SW 1271 (cell line): ENCODE measurements at regions not wholly inside any gene's neighbourhood (a gene's known extent, or its start where the extent isn't known, plus 50 kb on each side); places are given as distances from the start of the nearest gene placed in this dataset.

Source experiments
- DNase-seq, 2 experiments: peaks; one replicate each; lab custom pipeline; 2025; lab: John Stamatoyannopoulos, UW

DNA sequence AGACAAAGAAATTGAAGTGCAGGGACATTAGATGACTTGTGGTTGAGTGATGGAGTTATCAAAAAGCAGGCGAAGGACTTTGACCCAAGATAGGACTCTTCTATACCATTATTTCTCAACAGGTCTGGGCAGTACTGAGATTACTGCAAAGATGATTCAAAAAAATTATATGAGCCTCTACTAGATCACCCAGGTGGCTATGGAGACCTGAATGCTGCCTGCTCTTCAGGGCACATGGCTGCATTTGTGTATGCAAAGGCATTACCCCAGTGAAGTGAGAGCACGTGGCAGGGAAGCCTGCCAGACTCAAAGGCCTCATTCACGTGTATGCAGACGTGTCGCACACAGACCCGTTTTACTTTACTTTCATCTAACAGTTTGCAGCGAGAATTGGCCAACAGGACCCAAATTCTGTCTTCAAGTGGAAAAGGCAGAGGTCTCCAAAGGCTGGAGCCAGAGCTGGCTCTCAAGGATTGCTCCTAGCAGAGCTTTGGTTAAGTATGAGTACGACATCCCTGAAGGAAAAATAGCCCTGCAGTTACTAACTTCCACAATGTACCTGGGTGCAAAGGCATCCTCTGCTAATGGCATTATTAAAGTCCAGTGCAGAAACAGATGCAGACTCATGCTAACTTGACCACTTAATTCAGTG lies 113.8 kb upstream of the ARMC2 start:
- DNase-seq, result no peak

DNA sequence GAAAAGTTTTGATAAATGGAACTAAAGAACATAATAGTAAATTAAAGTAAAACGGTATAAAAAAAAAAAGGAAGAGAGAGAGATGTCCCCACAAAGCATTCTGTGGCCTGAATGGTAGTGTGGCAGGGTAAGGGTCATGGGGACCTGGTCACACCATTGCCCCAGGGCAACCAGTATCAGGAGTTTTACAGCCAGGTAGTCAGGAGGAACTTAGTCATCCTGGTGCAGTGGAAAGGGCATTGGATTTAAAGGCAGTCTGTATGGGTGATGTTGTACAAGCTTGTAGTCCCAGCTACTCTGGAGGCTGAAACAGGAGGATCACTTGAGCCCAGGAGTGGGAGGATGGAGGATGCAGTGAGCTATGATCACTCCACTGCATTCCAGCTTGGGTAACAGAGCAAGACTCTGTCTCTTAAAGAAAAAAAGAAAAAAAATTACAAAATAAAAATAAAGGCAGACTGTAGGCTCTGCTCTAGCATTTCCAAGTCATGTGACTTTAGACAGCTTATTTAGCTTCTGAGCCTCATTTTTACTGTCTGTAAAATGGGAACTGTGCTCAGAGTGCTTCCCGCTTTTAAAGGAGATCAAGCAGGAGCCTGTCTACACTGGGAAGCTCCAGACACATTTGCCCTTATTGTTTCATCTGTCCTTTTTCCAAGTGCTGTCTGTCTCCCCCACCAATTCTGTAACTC lies 112.8 kb upstream of the ARMC2 start:
- DNase-seq, result no peak

DNA sequence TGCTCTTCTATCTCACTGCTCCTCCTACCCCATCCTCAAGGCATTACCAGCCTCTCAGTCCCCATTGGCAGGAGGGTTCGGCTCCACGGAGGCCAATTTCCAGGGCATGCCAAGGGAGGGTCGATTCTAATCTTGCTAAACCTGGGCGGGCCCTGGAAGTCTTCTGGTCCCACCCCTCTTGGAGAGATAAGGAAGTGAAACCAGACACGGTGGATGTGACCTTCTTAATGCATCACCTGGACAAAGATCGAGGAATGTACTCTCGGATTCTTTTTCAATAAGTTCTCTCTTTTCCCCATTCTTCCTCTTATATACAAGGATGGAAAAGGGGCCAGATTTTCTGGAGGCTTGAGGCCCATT lies 112.2 kb upstream of the ARMC2 start:
- DNase-seq, result no peak

DNA sequence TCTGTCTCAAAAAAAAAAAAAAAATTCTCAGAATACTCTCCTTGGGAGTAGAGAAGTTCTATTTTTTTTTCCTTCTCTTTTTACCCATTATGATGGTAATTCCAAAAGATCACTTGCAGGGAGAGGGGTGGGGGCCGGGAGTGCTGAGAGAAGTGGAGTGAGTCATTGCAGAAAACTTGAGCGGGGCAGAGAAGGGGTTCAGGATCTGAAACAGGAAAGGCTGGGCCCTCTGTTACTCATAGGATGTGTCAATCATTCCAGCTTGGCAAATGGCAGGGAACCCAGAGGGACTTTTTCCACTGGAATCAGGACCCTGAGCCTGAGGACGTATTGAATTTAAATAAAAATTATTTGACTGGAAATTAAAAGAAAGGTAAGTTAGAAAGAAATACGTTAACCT lies 111.4 kb upstream of the ARMC2 start:
- DNase-seq, result peak; percentile 28 to 62

DNA sequence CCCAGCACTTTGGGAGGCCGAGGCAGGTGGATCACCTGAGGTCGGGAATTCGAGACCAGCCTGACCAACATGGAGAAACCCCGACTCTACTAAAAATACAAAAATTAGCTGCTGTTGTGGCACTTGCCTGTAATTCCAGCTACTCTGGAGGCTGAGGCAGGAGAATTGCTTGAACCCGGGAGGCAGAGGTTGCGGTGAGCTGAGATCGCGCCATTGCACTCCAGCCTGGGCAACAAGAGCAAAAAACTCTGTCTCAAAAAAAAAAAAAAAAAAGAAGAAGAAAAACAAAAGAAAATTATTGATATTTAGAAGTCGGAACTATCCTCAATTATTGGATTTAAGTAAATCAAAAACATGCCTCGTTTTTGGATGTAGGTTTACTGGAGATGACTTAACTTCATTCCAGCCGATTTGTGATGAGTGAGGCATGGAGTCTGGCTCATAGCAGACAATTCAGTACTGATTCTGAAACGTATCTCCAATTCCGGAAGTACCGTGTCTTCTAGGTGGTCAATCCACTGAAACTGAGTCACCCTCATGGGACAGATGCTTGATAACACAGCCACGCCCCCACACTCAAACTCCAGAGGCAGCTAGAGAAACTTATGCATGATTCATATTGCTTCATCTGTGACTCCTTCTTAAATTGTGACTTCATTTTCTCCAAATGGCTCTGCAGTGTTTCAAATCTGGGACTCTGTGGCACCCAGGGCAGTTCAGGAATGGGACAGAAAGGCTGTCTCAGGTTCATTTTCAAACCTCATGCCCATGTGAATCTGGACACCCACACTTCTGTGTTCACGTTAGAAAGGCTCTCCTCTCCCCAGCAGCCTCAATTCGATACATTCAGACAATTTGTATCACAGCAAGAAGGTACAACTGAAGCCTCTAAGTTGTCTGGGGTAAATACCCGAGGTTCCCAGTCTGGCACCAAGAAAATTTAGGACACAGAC lies 110.4 kb upstream of the ARMC2 start:
- DNase-seq, result peak; percentile 25 to 60

DNA sequence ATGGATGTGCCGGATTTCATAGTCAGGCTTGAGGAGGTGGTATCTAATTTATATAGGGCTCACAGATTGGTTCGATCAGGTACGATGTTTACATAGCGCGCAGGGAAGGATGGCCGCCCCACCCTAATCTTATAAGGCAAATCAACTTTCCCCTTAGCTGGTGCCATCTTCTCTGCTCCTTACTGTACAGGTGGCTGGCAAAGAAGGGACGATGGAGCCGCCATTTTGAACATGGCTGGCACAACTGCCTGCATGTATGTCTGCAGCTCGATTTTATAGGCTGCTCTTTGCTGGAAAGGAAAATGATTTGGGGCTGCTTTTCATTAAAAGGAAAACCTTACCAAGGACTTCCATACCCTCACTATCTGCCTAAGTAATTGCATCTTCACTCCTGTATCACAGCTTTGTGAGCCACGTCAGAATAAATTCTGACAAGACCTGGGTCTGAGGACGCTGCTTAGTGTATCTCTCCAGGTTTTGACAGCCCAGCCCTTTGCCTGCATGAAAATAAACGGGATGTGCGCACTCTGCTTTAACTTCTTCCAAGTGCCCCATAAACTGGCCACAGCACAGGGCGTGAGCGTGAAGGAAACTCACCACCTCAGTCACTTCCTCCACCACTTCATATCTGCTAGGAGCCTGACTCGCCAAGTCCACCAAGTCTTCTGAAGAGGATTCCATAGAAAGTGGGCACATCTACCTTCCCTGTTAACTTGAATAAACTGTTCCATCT lies 109.4 kb upstream of the ARMC2 start:
- no peak for DNase-seq

DNA sequence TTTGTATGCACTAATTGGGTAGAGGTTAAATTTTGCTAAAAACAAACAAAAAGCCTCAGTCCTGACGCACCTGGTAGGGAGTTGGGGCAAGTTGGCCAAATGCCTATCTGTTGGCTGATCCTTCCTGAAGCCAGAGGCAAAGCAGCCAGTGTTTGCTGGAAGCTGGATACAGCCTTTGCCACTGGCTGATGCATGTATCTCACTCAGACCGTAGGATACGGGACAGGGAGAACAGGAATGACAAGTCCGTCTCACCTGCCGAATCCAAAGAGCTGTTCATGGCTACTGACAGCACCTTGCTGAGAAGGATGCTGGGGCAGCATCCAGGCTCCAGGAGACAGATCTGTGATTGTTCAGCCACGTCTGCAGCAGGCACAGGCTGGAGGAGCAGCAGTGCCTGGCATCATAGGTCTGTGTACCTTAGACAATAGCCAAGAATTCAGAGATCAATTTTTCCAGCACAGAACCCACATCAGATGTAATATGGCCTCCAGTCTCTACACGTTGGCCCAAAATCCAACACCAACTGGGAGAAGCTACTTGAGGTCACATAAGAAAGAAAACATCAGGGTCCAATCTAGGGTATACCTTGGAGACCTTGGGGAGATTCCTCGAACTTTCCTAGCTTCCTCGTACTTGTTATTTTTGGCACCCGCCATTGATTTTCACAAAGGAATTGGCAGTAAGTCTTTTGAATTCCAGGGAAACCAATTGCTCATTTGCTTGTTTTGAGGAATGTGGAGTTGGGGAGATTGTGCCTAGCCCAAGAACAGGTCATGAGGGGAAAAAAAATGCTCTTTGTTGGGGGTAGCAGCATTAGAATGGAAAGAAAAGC lies 108.5 kb upstream of the ARMC2 start:
- DNase-seq, result no peak

DNA sequence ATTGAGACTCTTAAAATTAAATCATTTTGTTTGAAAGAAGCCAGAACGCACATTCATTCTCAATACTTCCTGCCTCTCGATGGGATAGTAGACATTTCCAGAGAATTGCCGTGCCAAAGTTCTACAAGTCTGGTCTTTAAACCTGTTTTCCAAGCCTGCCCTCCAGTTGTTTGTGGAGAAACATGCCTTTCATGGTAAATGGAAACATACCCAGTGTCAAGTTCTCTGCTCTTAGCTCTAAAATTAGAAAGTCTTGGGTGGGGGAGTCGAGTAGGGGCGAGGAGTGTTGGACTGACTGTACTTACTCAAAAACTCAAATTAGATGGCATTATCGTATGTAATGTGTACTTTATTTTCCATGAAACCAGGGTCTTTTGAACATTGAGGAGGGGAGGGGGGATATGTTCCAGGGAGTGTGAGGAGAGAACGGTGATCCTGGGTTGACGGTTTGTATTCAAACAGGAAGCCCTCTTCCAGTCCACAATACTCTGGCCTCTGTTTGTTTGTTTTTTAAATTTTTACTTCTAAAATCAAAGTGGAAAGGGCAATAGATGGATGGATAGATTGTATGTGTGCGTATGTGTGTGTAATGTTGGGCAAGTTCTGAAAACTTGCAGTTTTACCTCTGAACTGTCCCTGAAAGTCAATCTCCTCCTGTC lies 106.8 kb upstream of the ARMC2 start:
- no peak for DNase-seq

DNA sequence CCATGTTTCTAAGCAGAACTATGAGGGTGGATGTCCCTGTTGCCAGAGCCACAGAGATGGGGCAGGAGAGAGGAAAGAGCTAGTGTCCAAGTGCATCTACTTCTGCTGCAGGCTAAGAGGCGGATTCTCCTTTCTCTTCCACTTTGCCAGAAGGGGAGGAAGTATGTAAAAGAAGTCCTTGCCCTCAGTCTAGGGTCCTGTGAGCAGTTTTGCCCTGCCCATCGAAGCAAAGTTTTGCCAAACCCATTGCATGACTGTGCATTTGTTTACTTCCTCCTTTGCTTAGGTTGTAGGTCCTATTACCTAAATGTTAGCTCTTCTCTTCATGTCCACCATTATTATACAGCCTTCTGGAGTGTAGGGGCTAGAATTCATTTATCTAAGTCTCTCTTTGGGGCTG lies 106.2 kb upstream of the ARMC2 start:
- no peak for DNase-seq

DNA sequence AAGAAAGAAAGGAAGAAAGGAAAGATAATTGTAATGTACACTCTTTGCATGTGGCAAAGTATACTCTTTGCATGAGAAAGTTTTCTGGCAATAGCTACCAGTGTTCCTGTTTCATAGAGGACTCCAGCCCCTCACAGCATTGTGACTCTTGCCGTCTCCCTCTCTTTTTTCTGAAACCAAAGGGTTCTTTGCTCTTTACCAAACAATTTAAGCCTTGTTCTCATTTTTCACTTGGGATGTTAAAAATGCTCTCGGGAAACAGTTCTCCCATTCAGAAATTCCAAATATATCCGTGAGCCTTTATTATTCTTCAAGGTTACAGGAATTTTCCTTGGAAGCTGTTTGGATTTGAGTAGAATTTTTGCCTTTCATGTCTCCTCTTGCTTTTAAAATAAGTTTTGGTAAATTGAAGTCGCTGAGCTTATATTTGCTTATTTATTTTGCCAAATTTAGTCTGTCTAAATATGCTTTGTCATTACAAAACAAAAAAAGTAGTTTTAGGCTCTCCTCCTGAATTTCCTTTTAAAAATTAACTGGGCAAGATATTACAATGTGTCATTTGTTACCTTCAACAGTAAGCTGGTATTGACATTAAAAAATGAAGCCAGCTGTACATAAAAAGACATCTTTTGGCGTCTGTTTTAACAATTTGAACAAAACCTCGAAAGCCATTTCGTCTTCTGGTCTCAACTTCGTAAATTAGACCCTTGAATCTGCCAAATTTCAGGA lies 103.8 kb upstream of the ARMC2 start:
- no peak for DNase-seq

DNA sequence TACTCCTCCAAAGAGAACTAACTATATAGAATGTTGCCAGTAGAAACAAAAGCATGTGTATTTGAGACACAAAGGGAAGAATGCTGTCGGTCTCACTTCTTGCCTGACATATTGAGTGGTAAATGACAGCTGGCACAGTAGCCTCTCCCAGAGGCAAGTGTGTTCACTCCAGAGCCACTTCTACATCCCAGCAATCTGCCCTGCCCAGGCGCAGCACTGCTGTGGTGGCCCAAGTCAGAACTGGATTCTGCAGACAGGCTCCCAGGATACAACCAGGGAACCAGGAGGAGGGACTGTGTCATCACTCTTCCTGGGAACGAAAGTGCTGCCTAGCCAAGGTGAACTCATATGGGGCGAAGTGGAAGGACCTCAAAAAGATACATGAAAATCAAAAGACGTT lies 103.2 kb upstream of the ARMC2 start:
- DNase-seq, result no peak

DNA sequence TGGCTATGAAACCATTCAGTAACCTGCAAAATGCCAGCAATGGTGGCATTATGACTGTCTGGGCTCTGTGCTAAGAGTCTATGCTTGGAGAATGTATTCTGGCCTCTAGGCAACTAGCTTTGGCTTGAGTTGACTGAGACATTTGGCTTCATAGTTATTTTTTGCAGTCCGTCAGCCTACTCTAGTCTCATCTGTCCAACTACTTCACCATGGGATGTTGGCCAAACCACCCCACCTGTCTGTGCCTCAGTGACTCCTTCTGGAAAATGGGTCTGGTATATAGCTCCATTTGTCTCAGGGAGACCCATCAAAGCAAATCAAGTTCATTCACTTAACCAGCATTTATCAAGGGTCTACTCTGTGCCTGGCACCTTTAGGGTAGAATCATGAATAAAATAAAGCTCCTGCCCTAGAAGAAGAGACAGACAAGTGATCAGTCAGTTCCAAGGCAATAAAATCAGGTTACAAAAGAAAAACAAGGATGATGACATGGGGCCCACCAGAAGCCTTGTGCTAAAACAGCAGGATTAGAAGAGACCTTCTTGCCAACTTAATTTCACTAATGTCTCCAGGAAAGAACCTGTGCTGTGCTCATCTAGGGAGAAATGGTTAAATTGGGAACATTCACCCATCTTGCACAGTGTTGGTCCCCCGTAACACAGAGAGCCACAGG lies 102.4 kb upstream of the ARMC2 start:
- no peak for DNase-seq

DNA sequence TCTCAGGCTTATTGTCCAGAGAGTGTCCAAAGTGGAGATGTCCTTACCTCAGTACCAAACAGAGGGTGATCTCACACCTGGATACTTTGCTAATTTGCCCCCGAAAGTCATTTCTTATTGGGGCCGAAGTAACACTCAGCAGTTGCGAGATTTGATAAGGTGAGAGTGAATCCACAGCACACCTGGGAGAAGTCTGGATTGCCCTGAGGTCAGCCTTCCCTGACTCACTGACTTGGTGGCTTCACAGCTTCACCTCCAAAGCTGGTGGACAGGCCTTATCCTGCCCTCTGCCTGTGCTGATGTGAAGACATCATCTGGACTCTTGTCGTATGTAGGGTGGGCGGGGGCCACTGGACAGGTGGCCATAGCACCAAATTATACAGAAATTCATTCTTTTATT lies 101.9 kb upstream of the ARMC2 start:
- DNase-seq, result no peak

DNA sequence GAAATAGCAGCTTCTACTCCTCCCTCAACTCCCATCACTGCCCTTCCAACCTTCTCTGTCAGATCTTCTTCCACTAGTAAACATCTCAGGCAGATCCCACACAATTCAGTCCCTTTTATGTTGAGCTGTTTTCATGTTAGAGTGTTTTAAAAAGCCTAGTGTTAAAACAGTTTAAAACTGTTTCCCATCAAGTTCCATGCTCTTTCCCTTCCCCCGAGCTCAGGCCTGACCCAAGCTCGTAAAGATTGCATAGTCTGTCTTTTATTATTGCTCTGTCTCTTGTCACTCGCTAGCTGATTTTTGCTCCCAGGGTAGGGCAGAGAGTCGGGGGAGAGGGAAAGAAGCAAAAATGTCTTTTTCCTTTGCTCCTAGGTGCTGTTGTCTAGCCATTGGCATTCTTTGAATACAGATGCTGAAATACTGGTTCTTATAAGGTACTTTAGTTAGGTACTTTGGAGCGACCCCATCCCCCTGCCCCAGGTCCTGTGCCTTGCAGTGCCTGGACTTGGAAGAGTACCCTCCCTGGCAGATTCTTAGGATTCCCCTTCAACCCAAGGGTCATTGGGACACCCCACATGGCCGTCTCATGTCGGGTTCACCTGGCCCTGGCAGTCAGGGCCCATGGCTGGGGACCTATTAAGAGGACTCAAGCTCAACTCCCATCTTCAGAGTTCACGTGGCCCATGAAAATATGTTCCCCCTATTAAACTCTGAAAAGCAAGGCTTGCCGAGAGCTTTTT lies 101.2 kb upstream of the ARMC2 start:
- DNase-seq, result no peak

DNA sequence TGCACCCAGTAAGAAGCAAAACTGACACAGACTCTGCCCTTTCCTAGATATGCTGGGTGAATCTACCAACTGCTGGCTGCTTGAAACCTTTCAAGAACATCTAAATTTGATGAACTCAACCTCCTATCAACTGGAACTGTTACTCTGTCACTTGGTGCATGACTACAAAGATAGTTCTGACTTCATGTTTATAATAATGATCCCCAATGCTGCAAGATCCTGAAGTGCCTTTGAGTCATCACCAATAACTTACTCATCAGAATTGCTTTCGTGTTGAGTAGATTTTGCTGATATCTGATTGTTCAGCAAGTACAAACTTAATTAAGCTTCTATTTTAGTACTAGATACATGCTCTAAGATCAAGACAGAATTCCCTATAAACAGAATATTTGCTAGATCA lies 100.2 kb upstream of the ARMC2 start:
- no peak for DNase-seq

DNA sequence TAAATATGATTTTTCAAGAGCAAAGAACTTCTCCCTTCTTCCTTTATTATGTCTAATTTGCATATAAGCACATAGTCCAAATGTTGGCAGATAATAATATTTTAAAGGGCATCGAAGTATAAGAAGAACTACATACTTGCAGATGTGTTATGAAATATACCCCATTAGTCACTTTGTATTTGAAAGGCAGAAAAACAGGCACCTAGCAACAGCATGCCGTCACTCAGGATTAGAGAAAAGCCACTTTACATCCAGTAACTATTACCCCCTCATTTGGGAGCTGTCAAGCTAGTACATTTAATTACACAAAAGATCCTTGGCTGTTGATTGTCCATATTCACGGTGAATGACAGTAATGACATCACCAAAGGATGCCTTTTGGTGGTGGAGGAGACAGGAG lies 99.3 kb upstream of the ARMC2 start:
- no peak for DNase-seq

DNA sequence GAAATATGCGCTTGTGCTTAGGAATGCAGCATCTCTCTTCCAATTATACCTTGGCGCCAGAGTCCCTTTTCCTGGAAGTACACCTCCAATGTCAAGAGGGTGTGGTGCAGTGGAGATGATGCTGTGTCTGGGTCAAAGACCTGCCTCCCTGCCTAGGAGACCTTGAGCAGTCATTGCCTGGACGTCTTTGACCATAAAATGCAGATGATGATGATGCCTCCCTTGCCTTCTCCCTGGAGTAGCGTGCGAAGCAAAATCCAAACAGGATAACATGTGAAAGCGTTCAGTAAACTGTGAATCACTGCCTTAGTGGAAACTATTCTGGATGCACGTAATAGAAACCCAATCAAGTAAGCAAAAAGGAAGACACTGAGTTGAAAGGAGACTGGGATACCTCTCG lies 97.4 kb upstream of the ARMC2 start:
- DNase-seq, result no peak

DNA sequence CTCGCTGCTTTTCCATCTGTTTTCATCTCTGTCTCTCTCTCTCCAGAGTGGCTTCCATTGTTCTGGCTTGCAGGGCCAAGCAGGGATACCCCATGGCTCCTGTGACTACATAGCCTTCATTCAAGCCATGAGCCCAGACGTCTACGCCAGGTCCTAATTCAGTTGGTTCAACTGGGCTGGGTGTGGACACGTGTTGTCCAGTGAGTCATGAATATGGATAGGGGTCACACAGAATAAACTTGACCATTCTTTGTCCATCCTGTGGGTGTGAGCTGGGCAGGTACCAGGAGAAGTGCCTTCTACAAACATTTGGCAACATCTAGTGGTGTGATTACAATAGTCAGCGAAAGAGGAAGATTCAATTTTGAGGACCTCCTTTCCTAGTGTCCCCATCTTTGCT lies 96.9 kb upstream of the ARMC2 start:
- no peak for DNase-seq
